K562 (cell line): ENCODE measurements at regions not wholly inside any gene's neighbourhood (a gene's known extent, or its start where the extent isn't known, plus 50 kb on each side); places are given as distances from the start of the nearest gene placed in this dataset.

ENCODE experiments used
- ATAC-seq: fragments of 200-7000 bp; cut with Tn5 transposase; 3 replicates; pipeline ENCODE4 v1.9.1; 2020; ENCODE audit warnings: moderate library complexity
- BruUV-seq: library from RNA; stranded (reverse); fragments of 400-500 nt; replicated peaks from 2 replicates; lab custom pipeline; 2021; lab: Mats Ljungman, UMichigan
- CTCF ChIA-PET: fragments of 300-600 bp; formaldehyde crosslinking; extraction: SDS; loops from one replicate; lab custom pipeline; 2021; ENCODE audit warnings: low intra/inter-chr PET ratio; lab: Yijun Ruan, JAX
- POLR2A ChIA-PET: fragments of 300-600, 350-650 bp; sonication (Branson Sonifier 250); formaldehyde crosslinking; extraction: SDS; loops from one replicate; lab custom pipeline; 2021; ENCODE audit warnings: antibody characterized with exemption, inconsistent platforms; lab: Yijun Ruan, JAX
- DNase-seq, 4 experiments: peaks; one replicate each; pipeline versions ENCODE4 v3.0.0 to v3.0.0-alpha.2; 2011 to 2018; ENCODE audit warnings: low spot score in 3 of 4, mixed read lengths in 3 of 4; ENCODE audit errors: extremely low read depth in 1 of 4
- FAIRE-seq: peaks from 2 replicates; lab custom pipeline; 2011; peaks lifted over from hg19 to GRCh38; lab: Jason Lieb, UNC
- H2AFZ ChIP-seq: 2 replicates; pipeline ENCODE4 v1.6.0; 2011; ENCODE audit warnings: low read depth, low read length, control low read depth, inconsistent platforms
- H3K27ac ChIP-seq: fragments of 200-600 bp; 3 replicates; pipeline ENCODE4 v1.8.0; 2011; ENCODE audit warnings: low read depth, mild to moderate bottlenecking, control low read depth, inconsistent platforms, low read length, moderate library complexity, mixed read lengths; ENCODE audit errors: extremely low read depth
- H3K27me3 ChIP-seq, 2 experiments: fragments of 300-600 bp in 1 of 2; 2 replicates in 1 of 2; 3 replicates in 1 of 2; pipeline versions ENCODE4 v1.6.0 to v1.8.0; 2011; ENCODE audit warnings: inconsistent platforms in 2 of 2, low read length in 2 of 2, mild to moderate bottlenecking in 1 of 2, mixed read lengths in 1 of 2, moderate library complexity in 1 of 2; ENCODE audit not compliant: control insufficient read depth in 2 of 2, insufficient read depth in 2 of 2
- H3K36me3 ChIP-seq: fragments of 300-600 bp; 3 replicates; pipeline ENCODE4 v1.8.0; 2011; ENCODE audit warnings: mild to moderate bottlenecking, low read length, inconsistent platforms; ENCODE audit not compliant: control insufficient read depth, insufficient read depth
- H3K4me1 ChIP-seq, 2 experiments: fragments of 200-600 bp in 1 of 2; replicated peaks in 1 of 2; 2 replicates in 1 of 2; 3 replicates in 1 of 2; pipeline versions ENCODE4 v1.5.1 to v1.8.0; 2011; ENCODE audit warnings: inconsistent platforms in 2 of 2, low read length in 2 of 2, mild to moderate bottlenecking in 1 of 2, mixed read lengths in 1 of 2, moderate library complexity in 1 of 2; ENCODE audit not compliant: control insufficient read depth in 2 of 2, insufficient read depth in 2 of 2
- H3K4me2 ChIP-seq: 2 replicates; pipeline ENCODE4 v1.6.1; 2011; ENCODE audit warnings: low read length, control low read depth, inconsistent platforms, mixed read lengths; ENCODE audit not compliant: insufficient read depth
- H3K4me3 ChIP-seq: fragments of 200-600 bp; sonication (generic), shearing (Covaris generic); 2 replicates; pipeline ENCODE4 v1.5.1; 2016; ENCODE audit warnings: control low read depth, inconsistent platforms
- H3K79me2 ChIP-seq: fragments of 200-600 bp; 3 replicates; pipeline ENCODE4 v1.8.0; 2011; ENCODE audit warnings: low read length, inconsistent platforms; ENCODE audit not compliant: control insufficient read depth, insufficient read depth
- H3K9ac ChIP-seq, 2 experiments: 2 replicates each; pipeline versions ENCODE4 v1.6.0 to v1.6.1; 2011; ENCODE audit warnings: low read depth in 2 of 2, low read length in 2 of 2, control low read depth in 1 of 2, inconsistent platforms in 1 of 2, mild to moderate bottlenecking in 1 of 2, mixed read lengths in 1 of 2; ENCODE audit not compliant: insufficient read depth in 1 of 2
- H3K9me1 ChIP-seq: one replicate; pipeline ENCODE4 v1.6.0; 2011; ENCODE audit warnings: inconsistent platforms, mild to moderate bottlenecking, low read length, moderate library complexity; ENCODE audit not compliant: control insufficient read depth, insufficient read depth
- H3K9me3 ChIP-seq: replicated peaks from 2 replicates; pipeline ENCODE4 v1.5.1; 2011; ENCODE audit warnings: low read depth, low read length, inconsistent platforms; ENCODE audit not compliant: control insufficient read depth, insufficient read depth
- H4K20me1 ChIP-seq: replicated peaks from 2 replicates; pipeline ENCODE4 v1.6.1; 2011; ENCODE audit warnings: low read length, inconsistent platforms, mixed read lengths; ENCODE audit not compliant: control insufficient read depth, insufficient read depth
- ARID1B ChIP-seq: fragments of 450-650 bp; IDR thresholded peaks from 2 replicates; pipeline ENCODE4 v1.6.1; 2016; ENCODE audit warnings: antibody characterized with exemption, mild to moderate bottlenecking, inconsistent platforms
- ARID4B ChIP-seq: sonication (generic); formaldehyde crosslinking; IDR thresholded peaks from 2 replicates; pipeline ENCODE4 v1.8.0; 2022; ENCODE audit warnings: mild to moderate bottlenecking, missing genetic modification reagents
- E2F5 ChIP-seq: sonication (generic); formaldehyde crosslinking; IDR thresholded peaks from 2 replicates; pipeline ENCODE4 v1.8.0; 2022; ENCODE audit warnings: mild to moderate bottlenecking, missing genetic modification reagents
- ETV1 ChIP-seq: fragments of 450-650 bp; conservative IDR thresholded peaks from 2 replicates; pipeline ENCODE4 v1.6.1; 2016; ENCODE audit warnings: missing genetic modification characterization, control low read depth, low read depth, missing compliant biosample characterization
- HNRNPK ChIP-seq: fragments of 200-400 bp; formaldehyde crosslinking; IDR thresholded peaks from one replicate; pipeline ENCODE4 v1.6.1; 2018; ENCODE audit warnings: mild to moderate bottlenecking, low read depth, low read length; ENCODE audit not compliant: poor library complexity, severe bottlenecking
- RBM17 ChIP-seq: fragments of 200-400 bp; formaldehyde crosslinking; IDR thresholded peaks from 2 replicates; pipeline ENCODE4 v1.6.1; 2017; ENCODE audit warnings: low read depth, mild to moderate bottlenecking, low read length, borderline replicate concordance
- RFX1 ChIP-seq: fragments of 450-650 bp; IDR thresholded peaks from 2 replicates; pipeline ENCODE4 v1.6.1; 2016; ENCODE audit warnings: mild to moderate bottlenecking, moderate library complexity
- TGIF2 ChIP-seq: sonication (generic); formaldehyde crosslinking; IDR thresholded peaks from 2 replicates; pipeline ENCODE4 v1.8.1; 2022; ENCODE audit warnings: mild to moderate bottlenecking, missing genetic modification reagents, moderate library complexity
- USF2 ChIP-seq: sonication (generic); formaldehyde crosslinking; IDR thresholded peaks from 2 replicates; pipeline ENCODE4 v1.5.0; 2020; ENCODE audit warnings: missing genetic modification reagents
- ZBTB26 ChIP-seq: fragments of 450-650 bp; formaldehyde crosslinking; IDR thresholded peaks from 2 replicates; pipeline ENCODE4 v1.4.0; 2022; ENCODE audit warnings: missing genetic modification characterization
- ZBTB5 ChIP-seq: fragments of 450-650 bp; IDR thresholded peaks from 2 replicates; pipeline ENCODE4 v1.6.1; 2017; ENCODE audit warnings: antibody characterized with exemption
- ZC3H4 ChIP-seq: sonication (generic); formaldehyde crosslinking; IDR thresholded peaks from 2 replicates; pipeline ENCODE4 v1.9.0; 2021; ENCODE audit warnings: missing genetic modification reagents, borderline replicate concordance
- ZNF143 ChIP-seq: sonication (generic); formaldehyde crosslinking; IDR thresholded peaks from 2 replicates; pipeline ENCODE4 v1.9.0; 2022; ENCODE audit warnings: mild to moderate bottlenecking, missing genetic modification reagents
- ZNF561 ChIP-seq: fragments of 450-650 bp; formaldehyde crosslinking; conservative IDR thresholded peaks from 2 replicates; pipeline ENCODE4 v1.4.0; 2020; ENCODE audit warnings: mild to moderate bottlenecking, moderate library complexity
- WGBS: fragments of 100-300 bp; shearing (Covaris generic); methylation state at CpG from one replicate; pipeline ENCODE4 v1.1.6; 2016; ENCODE audit warnings: low coverage, mixed read lengths; ENCODE audit not compliant: insufficient coverage; ENCODE audit errors: missing lambda C conversion rate; 5-methylcytosine and 5-hydroxymethylcytosine counted together
- in situ Hi-C: fragments of 300-500 bp; cut with MboI; formaldehyde crosslinking; loops from 4 replicates; pipeline ENCODE4 v1.15.0; 2018; ENCODE audit warnings: inconsistent platforms, mixed read lengths
- intact Hi-C: fragments of 100-400 bp; cut with micrococcal nuclease; formaldehyde crosslinking; loops from 2 replicates; pipeline ENCODE4 v1.14.2; 2022

GRCh38 chr3:184443364-184443763 is 63.5 kb downstream of the CHRD start:
- Histone ChIP-seq H3K9me1 (no peaks in the 10 kb centered on the region), H3K4me3 (no peak overlapping the region), H3K36me3 (no peaks in the 10 kb centered on the region), H3K27me3 (peaks cover 13 to 28% of the 10 kb centered on the region in 2 experiments; a peak in 3 of 5 replicates), H3K9ac (no peak overlapping the region), H3K4me2 (no peak overlapping the region), H3K4me1 (no peaks in the 10 kb centered on the region), H3K9me3 (no peaks in the 10 kb centered on the region), H4K20me1 (no peaks in the 10 kb centered on the region), H3K79me2 (no peaks in the 10 kb centered on the region), H3K27ac (no peak overlapping the region), H2AFZ (no peak overlapping the region)
- WGBS, result 0% methylated on average over 8 of the region's 8 CpGs
- intact Hi-C loops, result no loop called here
- POLR2A ChIA-PET, result interaction anchor here (0.6 kb wide), 1 partner anchor 26 kb away, joined by 4 read pairs; no protein-coding TSS in a partner anchor
- CTCF ChIA-PET, result no interaction called here
- FAIRE-seq, result no peak
- in situ Hi-C loops, result no loop called here
- BruUV-seq, result no TSS peak
- ATAC-seq, result no peak
- no peak for DNase-seq
- TF ChIP-seq HNRNPK (no peak), TGIF2 (CRISPR knock-in tag) (no peak), E2F5 (CRISPR knock-in tag) (no peak), ARID1B (no peak), ZBTB26 (CRISPR knock-in tag) (no peak), USF2 (CRISPR knock-in tag) (no peak), RBM17 (no peak), ZNF143 (CRISPR knock-in tag) (no peak), RFX1 (no peak), ZNF561 (CRISPR knock-in tag) (no peak), ETV1 (tag) (no peak), ARID4B (no peak), ZC3H4 (CRISPR knock-in tag) (no peak), ZBTB5 (no peak)
